ENCODE measurements at regions not wholly inside any gene's neighbourhood (a gene's known extent, or its start where the extent isn't known, plus 50 kb on each side); places are given as distances from the start of the nearest gene placed in this dataset.

- H3K36me3 Mint-ChIP-seq: no peaks in the 10 kb centered on the region
- DNase-seq (ENCODE audit: low spot score) (peak; percentile 79), ATAC-seq (peak; percentile 67)
- H3K4me1 Mint-ChIP-seq: peaks cover 3% of the 10 kb centered on the region; the same call in 1 of the 2 replicates
- ChIA-PET CTCF (interaction anchor here (0.6 to 1.8 kb wide), 17 partner anchors 12 to 163 kb away, joined by 3 to 6 read pairs (median 3); partner anchors contain the start of gene HES4), POLR2A (no interaction called here)
- H3K9me3 Mint-ChIP-seq: no peaks in the 10 kb centered on the region
- no peak overlapping the region for H3K4me3 Mint-ChIP-seq
- no peak overlapping the region for H3K27ac Mint-ChIP-seq
- H3K27me3 Mint-ChIP-seq (ENCODE audit: low read depth): peaks cover 60% of the 10 kb centered on the region
- TF ChIP-seq ZNF423 (CRISPR knock-in tag; IDR thresholded peaks at IDR 0.05) (no peak), RORB (CRISPR knock-in tag; IDR thresholded peaks at IDR 0.05) (no peak), CREM (CRISPR knock-in tag; IDR thresholded peaks at IDR 0.05) (no peak), ZNF396 (CRISPR knock-in tag; IDR thresholded peaks at IDR 0.05; ENCODE audit: borderline replicate concordance) (no peak), JAZF1 (CRISPR knock-in tag; IDR thresholded peaks at IDR 0.05) (no peak), SOX15 (CRISPR knock-in tag; IDR thresholded peaks at IDR 0.05) (no peak), AFF4 (CRISPR knock-in tag; IDR thresholded peaks at IDR 0.05; ENCODE audit: borderline replicate concordance) (no peak), GTF2I (CRISPR knock-in tag; conservative IDR thresholded peaks at IDR 0.05) (no peak), CTCF (IDR thresholded peaks at IDR 0.05) (peak; percentile 86), ZNF138 (CRISPR knock-in tag; conservative IDR thresholded peaks at IDR 0.05) (no peak), SMAD4 (CRISPR knock-in tag; IDR thresholded peaks at IDR 0.05) (no peak), TEAD1 (CRISPR knock-in tag; IDR thresholded peaks at IDR 0.05) (no peak), PRDM15 (CRISPR knock-in tag; IDR thresholded peaks at IDR 0.05) (no peak), ZNF263 (CRISPR knock-in tag; IDR thresholded peaks at IDR 0.05; ENCODE audit: low read depth) (0 out of 2 replicates have a peak, but pooled peaks have one; percentile 28), ZNF532 (CRISPR knock-in tag; IDR thresholded peaks at IDR 0.05; ENCODE audit: borderline replicate concordance) (no peak), CDX4 (CRISPR knock-in tag; IDR thresholded peaks at IDR 0.05; ENCODE audit: borderline replicate concordance) (no peak), ZBTB21 (CRISPR knock-in tag; IDR thresholded peaks at IDR 0.05; ENCODE audit: borderline replicate concordance) (no peak), ZSCAN18 (CRISPR knock-in tag; IDR thresholded peaks at IDR 0.05) (no peak), EMX1 (CRISPR knock-in tag; IDR thresholded peaks at IDR 0.05) (no peak), RELA (CRISPR knock-in tag; IDR thresholded peaks at IDR 0.05; ENCODE audit: borderline replicate concordance) (0 out of 2 replicates have a peak, but pooled peaks have one; percentile 55), MAX (CRISPR knock-in tag; IDR thresholded peaks at IDR 0.05) (peak; percentile 89; the same call in 1 of the 2 replicates)
Observed at GRCh38 chr1:869499-870244, 54.1 kb upstream of the SAMD11 start.
